B cell (primary cell): ENCODE measurements at regions not wholly inside any gene's neighbourhood (a gene's known extent, or its start where the extent isn't known, plus 50 kb on each side); places are given as distances from the start of the nearest gene placed in this dataset.

ENCODE experiments used
- ATAC-seq: fragments of 200-7000 bp; cut with Tn5 transposase; one replicate; pipeline ENCODE4 v1.10.0; 2021; ENCODE audit warnings: low read depth, mild to moderate bottlenecking, moderate number of reproducible peaks, moderate library complexity
- CTCF ChIA-PET: fragments of 350-600 bp; sonication (Branson Sonifier 250); formaldehyde crosslinking; loops from one replicate; lab custom pipeline; 2021; ENCODE audit warnings: antibody characterized with exemption, inconsistent platforms; lab: Charles Lee
- POLR2A ChIA-PET: fragments of 350-600 bp; sonication (Branson Sonifier 250); formaldehyde crosslinking; loops from one replicate; lab custom pipeline; 2021; ENCODE audit warnings: antibody characterized with exemption; lab: Charles Lee
- DNase-seq: peaks from one replicate; pipeline ENCODE4 v3.0.0; 2013
- H2AFZ ChIP-seq: 2 replicates; pipeline ENCODE4 v1.6.1; 2012; ENCODE audit warnings: mild to moderate bottlenecking, low read depth, low read length; ENCODE audit not compliant: insufficient read depth, poor library complexity, severe bottlenecking
- H3K27ac ChIP-seq, 2 donors: 1 replicate in 1 of 2; 2 replicates in 1 of 2; pipeline ENCODE4 v1.5.1; 2012 to 2013; ENCODE audit warnings: low read length in 2 of 2, mild to moderate bottlenecking in 2 of 2, moderate library complexity in 1 of 2
- H3K27me3 ChIP-seq, 4 experiments: fragments of 200-600 bp in 1 of 4; sonication (generic) in 1 of 4; replicated peaks in 1 of 4; 1 replicate in 2 of 4; 2 replicates in 2 of 4; pipeline versions ENCODE4 v1.6.1 to v1.7.0; 2013 to 2016; ENCODE audit warnings: low read length in 3 of 4, mild to moderate bottlenecking in 2 of 4, mixed read lengths in 1 of 4, moderate library complexity in 1 of 4; ENCODE audit not compliant: insufficient read depth in 4 of 4, control insufficient read depth in 3 of 4; ENCODE audit errors: control extremely low read depth in 1 of 4
- H3K36me3 ChIP-seq, 2 experiments: replicated peaks in 1 of 2; 1 replicate in 1 of 2; 2 replicates in 1 of 2; pipeline versions ENCODE4 v1.6.1 to v1.7.1; 2013; ENCODE audit warnings: low read length in 1 of 2; ENCODE audit not compliant: insufficient read depth in 2 of 2, control insufficient read depth in 1 of 2; ENCODE audit errors: control extremely low read depth in 1 of 2, extremely low read depth in 1 of 2
- H3K4me1 ChIP-seq, 2 donors: fragments of 200-600 bp in 1 of 2; sonication (generic) in 1 of 2; 1 replicate in 1 of 2; 2 replicates in 1 of 2; pipeline versions ENCODE4 v1.5.1 to v1.6.1; 2013 to 2017; ENCODE audit warnings: low read length in 2 of 2; ENCODE audit not compliant: control insufficient read depth in 2 of 2, insufficient read depth in 2 of 2
- H3K4me2 ChIP-seq: replicated peaks from 2 replicates; pipeline ENCODE3; 2012; ENCODE audit warnings: mild to moderate bottlenecking, low read depth, low read length; ENCODE audit not compliant: poor library complexity, severe bottlenecking
- H3K4me3 ChIP-seq, 5 experiments: fragments of 200-600 bp in 1 of 5; sonication (generic) in 1 of 5; 1 replicate in 3 of 5; 2 replicates in 2 of 5; pipeline versions ENCODE4 v1.5.1 to v1.7.0; 2011 to 2016; ENCODE audit warnings: low read length in 4 of 5, mild to moderate bottlenecking in 4 of 5, low read depth in 2 of 5, control low read depth in 1 of 5, moderate library complexity in 1 of 5; ENCODE audit not compliant: insufficient read depth in 1 of 5; ENCODE audit errors: control extremely low read depth in 1 of 5, extremely low read depth in 1 of 5
- H3K79me2 ChIP-seq: fragments of 200-600 bp; sonication (generic); one replicate; pipeline ENCODE4 v1.6.0; 2016; ENCODE audit warnings: low read length; ENCODE audit not compliant: control insufficient read depth, insufficient read depth
- H3K9ac ChIP-seq: fragments of 200-600 bp; sonication (generic); 2 replicates; pipeline ENCODE4 v1.6.1; 2017; ENCODE audit warnings: mild to moderate bottlenecking, low read length, moderate library complexity
- H3K9me3 ChIP-seq, 3 donors: one replicate each; pipeline versions ENCODE4 v1.6.1 to v1.7.1; 2013; ENCODE audit warnings: low read length in 2 of 3; ENCODE audit not compliant: control insufficient read depth in 2 of 3, insufficient read depth in 1 of 3; ENCODE audit errors: control extremely low read depth in 1 of 3
- H4K20me1 ChIP-seq: 2 replicates; pipeline ENCODE4 v1.6.0; 2012; ENCODE audit warnings: mild to moderate bottlenecking, low read length; ENCODE audit not compliant: insufficient read depth, control insufficient read depth, poor library complexity, severe bottlenecking
- H3K27ac Mint-ChIP-seq: one replicate; pipeline ENCODE4 v1.8.0; 2021; ENCODE audit warnings: mixed read lengths
- H3K27me3 Mint-ChIP-seq: one replicate; pipeline ENCODE4 v1.8.0; 2021; ENCODE audit warnings: mixed read lengths
- H3K4me1 Mint-ChIP-seq: one replicate; pipeline ENCODE4 v1.8.0; 2021; ENCODE audit warnings: mixed read lengths
- H3K4me3 Mint-ChIP-seq: one replicate; pipeline ENCODE4 v1.8.0; 2021; ENCODE audit warnings: mixed read lengths
- H3K9me3 Mint-ChIP-seq: one replicate; pipeline ENCODE4 v1.8.0; 2022; ENCODE audit warnings: mixed read lengths; ENCODE audit not compliant: insufficient read depth
- EZH2 ChIP-seq: IDR thresholded peaks from 2 replicates; pipeline ENCODE4 v1.6.1; 2012; ENCODE audit warnings: borderline replicate concordance, low read depth, mild to moderate bottlenecking, moderate library complexity, low read length; ENCODE audit not compliant: insufficient read depth, poor library complexity, severe bottlenecking
- WGBS: methylation state at CpG from one replicate; pipeline ENCODE4 v1.1.5; 2013; ENCODE audit warnings: missing lambda C conversion rate; ENCODE audit not compliant: insufficient coverage; 5-methylcytosine and 5-hydroxymethylcytosine counted together
- intact Hi-C: fragments of 100-400 bp; cut with micrococcal nuclease; formaldehyde crosslinking; loops from one replicate; pipeline ENCODE4 v1.10.0; 2022
- TF ChIP-seq, protein P1 (sequence below): fragments of 200-600 bp; IDR thresholded peaks from one replicate; pipeline ENCODE4 v1.8.0; 2022; ENCODE audit warnings: antibody characterized with exemption, mild to moderate bottlenecking

DNA sequence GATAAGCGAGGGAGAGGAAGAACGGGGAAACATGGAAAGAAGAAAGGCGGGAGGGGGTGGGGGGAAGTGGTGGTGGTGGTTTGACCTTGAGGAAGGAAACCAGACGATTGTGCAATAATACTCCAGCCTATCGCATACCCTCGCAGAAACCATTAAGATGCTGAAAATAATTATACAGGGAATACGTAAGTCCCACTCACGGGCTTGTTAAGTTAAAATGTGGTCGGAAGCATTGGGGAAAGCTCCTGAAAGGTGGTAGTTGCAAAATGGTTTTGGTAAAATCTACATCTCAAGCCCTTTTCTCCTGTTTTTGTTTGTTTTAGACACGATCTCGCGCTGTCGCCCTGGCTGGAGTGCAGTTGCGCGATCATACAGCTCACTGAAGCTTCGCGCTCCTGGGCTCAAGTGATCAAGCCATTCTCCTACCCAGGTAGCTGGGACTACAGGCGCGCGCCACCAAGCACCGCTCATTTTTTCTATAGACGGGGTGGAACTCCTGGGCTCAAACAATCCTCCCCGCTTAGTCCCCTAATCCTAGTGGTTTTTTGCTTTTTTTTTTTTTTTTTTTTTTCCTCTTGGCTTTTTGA, 128.9 kb upstream of the ZNF184 start:
- Mint-ChIP-seq H3K27ac (no peak overlapping the region), H3K4me1 (peaks cover 8% of the 10 kb centered on the region), H3K27me3 (peaks cover 63% of the 10 kb centered on the region), H3K4me3 (no peak overlapping the region), H3K9me3 (peaks cover 5% of the 10 kb centered on the region)
- Histone ChIP-seq H4K20me1 (no peaks in the 10 kb centered on the region), H3K27ac (no peak overlapping the region), H3K9me3 (peaks cover 0 to 39% (median 11%) of the 10 kb centered on the region in 3 donors), H3K4me3 (no peak overlapping the region), H3K79me2 (no peaks in the 10 kb centered on the region), H3K9ac (no peak overlapping the region), H3K27me3 (peaks cover 0 to 68% (median 45%) of the 10 kb centered on the region in 4 experiments), H3K36me3 (no peaks in the 10 kb centered on the region), H2AFZ (no peak overlapping the region), H3K4me2 (no peak overlapping the region), H3K4me1 (peaks cover 0 to 12% of the 10 kb centered on the region in 2 donors)
- peak; percentile 31 for DNase-seq
- ChIA-PET POLR2A (no interaction called here), CTCF (interaction anchor here (0.7 to 0.9 kb wide), 2 partner anchors 171 to 272 kb away, joined by 3 to 4 read pairs; no protein-coding TSS in a partner anchor)
- intact Hi-C loops = loop anchor here (5.0 kb wide), 1 partner anchor 71 kb away; no protein-coding TSS in a partner anchor
- 32% methylated on average over 13 of the region's 23 CpGs for WGBS
- ATAC-seq = no peak
- TF ChIP-seq, protein P1, sequence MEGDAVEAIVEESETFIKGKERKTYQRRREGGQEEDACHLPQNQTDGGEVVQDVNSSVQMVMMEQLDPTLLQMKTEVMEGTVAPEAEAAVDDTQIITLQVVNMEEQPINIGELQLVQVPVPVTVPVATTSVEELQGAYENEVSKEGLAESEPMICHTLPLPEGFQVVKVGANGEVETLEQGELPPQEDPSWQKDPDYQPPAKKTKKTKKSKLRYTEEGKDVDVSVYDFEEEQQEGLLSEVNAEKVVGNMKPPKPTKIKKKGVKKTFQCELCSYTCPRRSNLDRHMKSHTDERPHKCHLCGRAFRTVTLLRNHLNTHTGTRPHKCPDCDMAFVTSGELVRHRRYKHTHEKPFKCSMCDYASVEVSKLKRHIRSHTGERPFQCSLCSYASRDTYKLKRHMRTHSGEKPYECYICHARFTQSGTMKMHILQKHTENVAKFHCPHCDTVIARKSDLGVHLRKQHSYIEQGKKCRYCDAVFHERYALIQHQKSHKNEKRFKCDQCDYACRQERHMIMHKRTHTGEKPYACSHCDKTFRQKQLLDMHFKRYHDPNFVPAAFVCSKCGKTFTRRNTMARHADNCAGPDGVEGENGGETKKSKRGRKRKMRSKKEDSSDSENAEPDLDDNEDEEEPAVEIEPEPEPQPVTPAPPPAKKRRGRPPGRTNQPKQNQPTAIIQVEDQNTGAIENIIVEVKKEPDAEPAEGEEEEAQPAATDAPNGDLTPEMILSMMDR = no peak
- TF ChIP-seq EZH2 = no peak

GRCh38 chr6:27599859-27600532, 127.1 kb upstream of the ZNF184 start:
- H3K27me3 Mint-ChIP-seq = peaks cover 62% of the 10 kb centered on the region
- Histone ChIP-seq H3K4me1 (peaks cover 0 to 6% of the 10 kb centered on the region in 2 donors), H3K4me3 (no peak overlapping the region), H3K79me2 (no peaks in the 10 kb centered on the region), H2AFZ (no peak overlapping the region), H3K36me3 (no peaks in the 10 kb centered on the region), H3K27ac (no peak overlapping the region), H3K9ac (no peak overlapping the region), H3K4me2 (no peak overlapping the region), H4K20me1 (no peaks in the 10 kb centered on the region), H3K27me3 (peaks cover 0 to 59% (median 37%) of the 10 kb centered on the region in 4 experiments), H3K9me3 (peaks cover 0 to 36% (median 11%) of the 10 kb centered on the region in 3 donors)
- TF ChIP-seq, protein P1 = no peak
- TF ChIP-seq EZH2 = no peak
- peaks cover 2% of the 10 kb centered on the region for H3K4me1 Mint-ChIP-seq
- POLR2A ChIA-PET = no interaction called here
- CTCF ChIA-PET = no interaction called here
- DNase-seq (no peak), ATAC-seq (no peak)
- intact Hi-C loops = loop anchor here (5.0 kb wide), 1 partner anchor 72 kb away; no protein-coding TSS in a partner anchor
- no peak overlapping the region for H3K27ac Mint-ChIP-seq
- 89% methylated on average over 12 of the region's 19 CpGs for WGBS
- H3K9me3 Mint-ChIP-seq = peaks cover 2% of the 10 kb centered on the region
- H3K4me3 Mint-ChIP-seq = no peak overlapping the region
